ENCODE measurements at regions not wholly inside any gene's neighbourhood (a gene's known extent, or its start where the extent isn't known, plus 50 kb on each side); places are given as distances from the start of the nearest gene placed in this dataset.

- DNase-seq (ENCODE audit: low read depth) = no peak
Measured at GRCh38 chr5:50964746-50965653, 298.6 kb downstream of the PARP8 start.

- no peak for DNase-seq (ENCODE audit: low read depth)
Measured at GRCh38 chr5:50965654-50966375, 299.4 kb downstream of the PARP8 start.

- no peak for DNase-seq (ENCODE audit: low read depth)
Measured at GRCh38 chr5:50967009-50967562, 300.6 kb downstream of the PARP8 start.

GRCh38 chr5:50967563-50968355 lies 301.3 kb downstream of the PARP8 start:
- DNase-seq (ENCODE audit: low read depth) = no peak

- DNase-seq (ENCODE audit: low read depth) = no peak
Measured at GRCh38 chr5:50968356-50969149, 302.1 kb downstream of the PARP8 start.

GRCh38 chr5:50969151-50970031 lies 303.0 kb downstream of the PARP8 start:
- no peak for DNase-seq (ENCODE audit: low read depth)

- DNase-seq (ENCODE audit: low read depth) = no peak
Measured at GRCh38 chr5:50975840-50976239, 309.4 kb downstream of the PARP8 start.

- DNase-seq (ENCODE audit: low read depth) = no peak
Measured at GRCh38 chr5:50978924-50979323, 312.5 kb downstream of the PARP8 start.

GRCh38 chr5:50984640-50985039 lies 318.2 kb downstream of the PARP8 start:
- no peak for DNase-seq (ENCODE audit: low read depth)

GRCh38 chr5:50990296-50990924 lies 324.0 kb downstream of the PARP8 start:
- no peak for DNase-seq (ENCODE audit: low read depth)

- DNase-seq (ENCODE audit: low read depth) = no peak
Measured at GRCh38 chr5:50995285-50995942, 329.0 kb downstream of the PARP8 start.

- no peak for DNase-seq (ENCODE audit: low read depth)
Measured at GRCh38 chr5:51001227-51001923, 334.9 kb downstream of the PARP8 start.

- no peak for DNase-seq (ENCODE audit: low read depth)
Measured at GRCh38 chr5:51002368-51002767, 335.9 kb downstream of the PARP8 start.

GRCh38 chr5:51013036-51013435 lies 346.6 kb downstream of the PARP8 start:
- no peak for DNase-seq (ENCODE audit: low read depth)

- DNase-seq (ENCODE audit: low read depth) = no peak
Measured at GRCh38 chr5:51018423-51018822, 352.0 kb downstream of the PARP8 start.

- DNase-seq (ENCODE audit: low read depth) = no peak
Measured at GRCh38 chr5:51024263-51024662, 357.8 kb downstream of the PARP8 start.

GRCh38 chr5:51027271-51027670 lies 356.0 kb upstream of the ISL1 start:
- DNase-seq (ENCODE audit: low read depth) = no peak

GRCh38 chr5:51028394-51028793 lies 354.9 kb upstream of the ISL1 start:
- no peak for DNase-seq (ENCODE audit: low read depth)

- no peak for DNase-seq (ENCODE audit: low read depth)
Measured at GRCh38 chr5:51033215-51033614, 350.0 kb upstream of the ISL1 start.
